Coronary artery (tissue), 2 donors: ENCODE measurements at regions not wholly inside any gene's neighbourhood (a gene's known extent, or its start where the extent isn't known, plus 50 kb on each side); places are given as distances from the start of the nearest gene placed in this dataset.
"Not testable (repeated sequence)": the region's sequence is repeated elsewhere in the genome, so short reads cannot be mapped to it uniquely, and the experiment has no call there.

ENCODE experiments used
- DNase-seq: peaks from one replicate; pipeline ENCODE4 v3.0.0-alpha.2; 2017; ENCODE audit warnings: low spot score
- H3K27ac ChIP-seq, 2 donors: fragments of 200-600 bp; sonication (generic); one replicate each; pipeline ENCODE4 v1.5.1; 2016 to 2019
- H3K4me3 ChIP-seq: fragments of 200-600 bp; sonication (generic); 2 replicates; pipeline ENCODE4 v1.5.1; 2016; ENCODE audit warnings: mild to moderate bottlenecking, moderate library complexity
- CTCF ChIP-seq: fragments of 200-600 bp; sonication (generic); IDR thresholded peaks from one replicate; pipeline ENCODE4 v1.5.1; 2019; ENCODE audit warnings: antibody characterized with exemption

DNA sequence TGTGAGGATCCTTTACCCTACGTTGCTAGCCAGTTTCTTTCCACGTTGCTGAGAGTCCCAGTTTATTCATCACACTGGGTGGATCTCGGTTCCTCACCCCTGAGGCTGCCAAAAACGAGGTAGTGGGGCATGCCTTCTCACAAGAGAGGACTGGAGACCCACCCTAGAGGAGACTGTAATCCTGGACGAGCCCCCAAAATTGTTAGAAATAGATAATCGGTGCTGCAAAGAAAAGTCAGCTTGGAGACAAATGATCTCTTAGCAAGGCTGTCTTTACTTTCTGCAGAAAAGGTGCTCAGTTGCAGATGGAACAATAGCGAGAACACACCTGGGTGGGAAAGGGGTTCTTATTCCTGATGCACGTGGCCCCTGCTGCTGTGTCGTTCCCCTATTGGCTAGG, 101.8 kb downstream of the TMEM167A start:
- H3K27ac ChIP-seq = no peak overlapping the region
- TF ChIP-seq CTCF = no peak
- no peak for DNase-seq
- H3K4me3 ChIP-seq = no peak overlapping the region

DNA sequence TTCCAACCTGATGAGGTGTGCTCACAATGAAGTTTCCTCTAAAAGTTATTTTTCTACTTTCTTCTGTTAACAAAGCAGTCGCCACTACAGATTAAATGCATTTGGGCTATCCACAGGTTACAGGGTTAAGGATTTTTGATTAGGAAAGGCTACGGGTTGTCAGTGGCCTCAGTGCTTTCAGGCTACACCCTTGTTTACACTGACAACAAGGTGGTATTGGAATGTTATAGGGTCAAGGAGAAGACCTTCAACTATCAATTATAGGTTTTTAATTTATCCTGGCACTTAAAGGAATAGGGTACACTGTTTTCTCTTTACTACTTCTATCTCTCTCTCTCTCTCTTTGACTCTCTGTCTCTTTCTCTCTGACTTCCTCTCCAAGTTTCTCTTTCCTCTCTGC, 102.8 kb downstream of the TMEM167A start:
- not testable (repeated sequence) for DNase-seq, H3K27ac ChIP-seq, H3K4me3 ChIP-seq

DNA sequence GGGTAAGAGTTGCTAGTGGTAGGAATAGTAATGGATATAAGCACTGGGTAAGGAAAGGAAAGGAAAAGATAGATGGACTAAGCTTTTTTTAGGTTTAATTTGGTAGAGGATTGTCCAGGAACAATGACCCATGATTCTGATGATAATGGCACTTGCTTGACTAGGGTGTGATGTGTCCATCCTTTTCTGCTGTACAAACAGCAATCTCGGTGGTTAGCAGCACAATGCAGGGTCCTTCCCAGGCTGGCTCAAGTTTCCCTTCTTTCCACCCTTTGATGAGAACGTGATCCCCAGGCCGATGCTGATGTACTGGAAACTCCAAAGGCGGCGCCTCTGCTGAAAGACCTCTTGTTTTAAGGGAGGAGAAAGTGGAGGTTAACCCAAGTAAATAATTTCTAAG, 105.3 kb downstream of the TMEM167A start:
- no peak for TF ChIP-seq CTCF
- no peak overlapping the region for H3K27ac ChIP-seq
- no peak for DNase-seq
- H3K4me3 ChIP-seq = no peak overlapping the region

DNA sequence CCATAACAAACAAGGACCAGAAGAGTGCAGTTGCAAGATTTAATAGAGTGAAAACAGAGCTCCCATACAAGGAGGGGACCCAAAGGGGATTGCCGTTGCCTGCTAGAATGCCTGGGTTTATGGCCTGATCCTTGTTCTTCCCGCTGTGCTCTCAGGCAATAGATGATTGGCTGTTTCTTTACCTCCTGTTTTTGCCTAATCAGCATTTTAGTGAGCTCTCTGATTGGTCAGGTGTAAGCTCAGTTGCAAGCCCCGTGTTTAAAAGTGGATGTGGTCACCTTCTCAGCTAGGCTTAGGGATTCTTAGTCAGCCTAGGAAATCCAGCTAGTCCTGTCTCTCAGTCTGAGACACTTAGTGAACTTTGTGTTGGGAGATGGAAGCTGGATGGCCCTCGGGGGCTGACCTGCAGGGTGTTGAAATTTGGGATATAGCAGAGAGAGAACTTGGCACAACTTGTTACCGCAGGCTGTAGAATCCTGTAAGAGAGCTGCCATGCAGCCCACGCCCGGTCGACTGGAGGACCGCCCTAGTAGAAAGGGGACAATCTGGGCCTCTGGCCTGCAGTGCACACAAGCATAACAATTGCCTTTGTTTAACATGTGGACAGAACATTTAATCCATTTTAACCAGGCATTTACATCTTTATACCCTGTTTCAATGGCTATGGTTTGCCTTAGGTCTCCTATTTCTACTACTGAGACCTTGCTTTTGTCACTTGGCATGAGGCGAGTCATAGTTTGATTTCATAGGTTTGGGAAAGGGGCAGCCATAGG, 106.0 kb downstream of the TMEM167A start:
- not testable (repeated sequence) for H3K4me3 ChIP-seq, H3K27ac ChIP-seq, DNase-seq

GRCh38 chr5:82969221-82969976, 107.8 kb downstream of the TMEM167A start:
- not testable (repeated sequence) for DNase-seq, H3K4me3 ChIP-seq

GRCh38 chr5:82967072-82967471, 110.1 kb downstream of the TMEM167A start:
- H3K4me3 ChIP-seq = no peak overlapping the region
- no peak for DNase-seq
- H3K27ac ChIP-seq = no peak overlapping the region
- no peak for TF ChIP-seq CTCF

More at GRCh38 chr5:82969221-82969976, 107.8 kb downstream of the TMEM167A start:
- H3K27ac ChIP-seq = not testable (repeated sequence)

DNA sequence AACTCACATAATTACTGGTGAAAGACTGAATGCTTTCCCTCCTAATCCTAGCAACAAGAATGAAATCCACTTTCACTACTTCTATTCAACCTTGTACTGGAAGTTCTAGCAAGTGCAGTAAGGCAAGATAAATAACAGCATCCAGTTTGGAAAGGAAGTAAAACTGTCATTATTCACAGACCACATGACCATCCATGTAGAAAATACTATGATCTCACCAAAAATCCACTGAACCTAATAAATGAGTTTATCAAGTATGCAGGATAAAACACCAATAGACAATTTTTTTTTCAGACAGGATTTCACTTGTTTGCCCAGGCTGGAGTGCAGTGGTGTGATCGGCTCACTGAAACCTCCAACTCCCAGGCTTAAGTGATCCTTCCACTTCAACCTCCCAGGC, 117.7 kb downstream of the TMEM167A start:
- no peak overlapping the region for H3K4me3 ChIP-seq
- no peak overlapping the region for H3K27ac ChIP-seq
- no peak for TF ChIP-seq CTCF
- no peak for DNase-seq

DNA sequence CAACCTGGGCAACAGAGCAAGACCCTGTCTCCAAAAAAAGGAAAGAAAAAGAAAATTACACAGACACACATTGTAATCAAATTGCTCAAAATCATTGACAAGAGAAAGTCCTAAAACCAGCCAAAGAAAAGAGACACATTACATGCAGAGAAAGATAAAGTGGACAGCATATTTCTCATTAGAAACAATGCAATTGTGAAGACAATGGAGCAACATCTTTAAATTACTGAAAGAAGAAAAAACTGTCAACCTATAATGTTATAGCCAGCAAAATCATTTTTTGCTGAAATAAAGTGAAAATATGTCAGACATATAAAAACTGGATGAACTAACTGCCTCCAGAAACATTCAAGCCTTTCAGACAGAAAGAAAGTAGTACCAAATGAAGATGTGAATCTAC, 120.6 kb downstream of the TMEM167A start:
- Histone ChIP-seq H3K4me3 (no peak overlapping the region), H3K27ac (no peak overlapping the region)
- TF ChIP-seq CTCF = no peak
- no peak for DNase-seq
